ENCODE measurements at regions not wholly inside any gene's neighbourhood (a gene's known extent, or its start where the extent isn't known, plus 50 kb on each side); places are given as distances from the start of the nearest gene placed in this dataset.
"Not testable (repeated sequence)": the region's sequence is repeated elsewhere in the genome, so short reads cannot be mapped to it uniquely, and the experiment has no call there.

DNA sequence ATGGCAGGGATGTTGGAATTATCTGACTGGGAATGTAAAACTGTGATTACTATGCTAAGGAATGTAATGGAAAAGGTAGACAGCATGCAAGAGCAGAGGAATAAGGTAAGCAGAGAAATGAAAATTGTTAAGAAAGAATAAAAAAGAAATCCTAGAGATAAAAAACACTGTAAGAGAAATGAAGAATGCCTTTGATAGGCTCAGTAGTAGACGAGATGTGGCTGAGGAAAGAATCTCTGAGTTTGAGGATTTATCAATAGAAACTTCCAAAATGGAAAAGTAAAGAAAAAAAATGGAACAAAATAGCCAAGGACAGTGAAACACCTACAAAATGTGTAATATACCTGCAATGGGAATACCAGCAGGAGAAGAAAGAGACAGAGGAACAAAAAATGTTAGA, 468.5 kb upstream of the PIK3R1 start:
- H3K4me3 ChIP-seq (ENCODE audit: low read depth in 2 of 2, low read length in 1 of 2), result no peak overlapping the region

DNA sequence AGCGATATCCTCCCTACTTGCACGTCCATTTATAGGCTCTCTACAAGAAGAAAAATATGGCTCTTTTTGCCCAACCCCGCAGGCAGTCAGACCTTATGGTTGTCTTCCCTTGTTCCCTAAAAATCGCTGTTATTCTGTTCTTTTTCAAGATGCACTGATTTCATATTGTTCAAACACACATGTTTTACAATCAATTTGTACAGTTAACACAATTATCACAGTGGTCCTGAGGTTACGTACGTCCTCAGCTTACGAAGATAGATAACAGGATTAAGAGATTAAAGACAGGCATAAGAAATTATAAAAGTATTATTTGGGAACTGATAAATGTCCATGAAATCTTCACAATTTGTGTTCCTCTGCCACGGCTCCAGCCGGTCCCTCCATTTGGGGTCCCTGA, 468.9 kb upstream of the PIK3R1 start:
- CTCF ChIA-PET; H3F3A ChIP-seq (replicated peaks; ENCODE audit: insufficient read depth); H2AFZ ChIP-seq (ENCODE audit: low read depth); H3K9ac ChIP-seq; H3K4me1 ChIP-seq (ENCODE audit: control insufficient read depth in 1 of 2, insufficient read depth in 2 of 2, low read depth in 1 of 2, low read length in 1 of 2); H3K36me3 ChIP-seq (replicated peaks in 1 of 2; ENCODE audit: control insufficient read depth in 1 of 2, insufficient read depth in 2 of 2, low read length in 1 of 2); H3K79me2 ChIP-seq (ENCODE audit: insufficient read depth); H3K27ac ChIP-seq (ENCODE audit: low read depth in 2 of 2, low read length in 1 of 2); H4K20me1 ChIP-seq (ENCODE audit: insufficient read depth); H3K9me2 ChIP-seq; H3K27me3 ChIP-seq (ENCODE audit: insufficient read depth); H3K4me3 ChIP-seq (ENCODE audit: low read depth in 2 of 2, low read length in 1 of 2); DNase-seq; H3K9me3 ChIP-seq; POLR2A ChIA-PET; H3K4me2 ChIP-seq: not testable (repeated sequence)
- WGBS (ENCODE audit: low lambda C conversion rate), result 48% methylated on average over 9 of the region's 9 CpGs

More for the DNA sequence above, 468.5 kb upstream of the PIK3R1 start:
- Histone ChIP-seq H3K27ac (ENCODE audit: low read depth in 2 of 2, low read length in 1 of 2) (no peak overlapping the region), H3K36me3 (replicated peaks in 1 of 2; ENCODE audit: control insufficient read depth in 1 of 2, insufficient read depth in 2 of 2, low read length in 1 of 2) (no peaks in the 10 kb centered on the region), H3K27me3 (ENCODE audit: insufficient read depth) (no peaks in the 10 kb centered on the region), H3F3A (replicated peaks; ENCODE audit: insufficient read depth) (no peaks in the 10 kb centered on the region), H3K9me3 (no peaks in the 10 kb centered on the region), H4K20me1 (ENCODE audit: insufficient read depth) (no peaks in the 10 kb centered on the region), H3K79me2 (ENCODE audit: insufficient read depth) (no peaks in the 10 kb centered on the region), H2AFZ (ENCODE audit: low read depth) (no peak overlapping the region), H3K9me2 (no peaks in the 10 kb centered on the region), H3K4me2 (no peak overlapping the region), H3K9ac (no peak overlapping the region), H3K4me1 (ENCODE audit: control insufficient read depth in 1 of 2, insufficient read depth in 2 of 2, low read depth in 1 of 2, low read length in 1 of 2) (no peaks in the 10 kb centered on the region)
- POLR2A ChIA-PET, result no interaction called here
- CTCF ChIA-PET, result no interaction called here
- TF ChIP-seq FOXM1 (IDR thresholded peaks at IDR 0.05; ENCODE audit: low read depth) (no peak), TCF12 (IDR thresholded peaks at IDR 0.05) (no peak), FOXJ3 (CRISPR knock-in tag; IDR thresholded peaks at IDR 0.05) (no peak), RAD21 (IDR thresholded peaks at IDR 0.05; ENCODE audit: low read length) (no peak), JUND (IDR thresholded peaks at IDR 0.05) (no peak), TEAD4 (IDR thresholded peaks at IDR 0.05; ENCODE audit: borderline replicate concordance, insufficient read depth) (no peak), RXRA (IDR thresholded peaks at IDR 0.05; ENCODE audit: borderline replicate concordance, low read depth) (no peak), CHD2 (IDR thresholded peaks at IDR 0.05; ENCODE audit: low read length, partially characterized antibody) (no peak)
- TF ChIP-seq, protein P1, sequence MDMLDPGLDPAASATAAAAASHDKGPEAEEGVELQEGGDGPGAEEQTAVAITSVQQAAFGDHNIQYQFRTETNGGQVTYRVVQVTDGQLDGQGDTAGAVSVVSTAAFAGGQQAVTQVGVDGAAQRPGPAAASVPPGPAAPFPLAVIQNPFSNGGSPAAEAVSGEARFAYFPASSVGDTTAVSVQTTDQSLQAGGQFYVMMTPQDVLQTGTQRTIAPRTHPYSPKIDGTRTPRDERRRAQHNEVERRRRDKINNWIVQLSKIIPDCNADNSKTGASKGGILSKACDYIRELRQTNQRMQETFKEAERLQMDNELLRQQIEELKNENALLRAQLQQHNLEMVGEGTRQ (IDR thresholded peaks at IDR 0.05; ENCODE audit: borderline replicate concordance, low read depth, low read length), result no peak
- TF ChIP-seq, protein P2, sequence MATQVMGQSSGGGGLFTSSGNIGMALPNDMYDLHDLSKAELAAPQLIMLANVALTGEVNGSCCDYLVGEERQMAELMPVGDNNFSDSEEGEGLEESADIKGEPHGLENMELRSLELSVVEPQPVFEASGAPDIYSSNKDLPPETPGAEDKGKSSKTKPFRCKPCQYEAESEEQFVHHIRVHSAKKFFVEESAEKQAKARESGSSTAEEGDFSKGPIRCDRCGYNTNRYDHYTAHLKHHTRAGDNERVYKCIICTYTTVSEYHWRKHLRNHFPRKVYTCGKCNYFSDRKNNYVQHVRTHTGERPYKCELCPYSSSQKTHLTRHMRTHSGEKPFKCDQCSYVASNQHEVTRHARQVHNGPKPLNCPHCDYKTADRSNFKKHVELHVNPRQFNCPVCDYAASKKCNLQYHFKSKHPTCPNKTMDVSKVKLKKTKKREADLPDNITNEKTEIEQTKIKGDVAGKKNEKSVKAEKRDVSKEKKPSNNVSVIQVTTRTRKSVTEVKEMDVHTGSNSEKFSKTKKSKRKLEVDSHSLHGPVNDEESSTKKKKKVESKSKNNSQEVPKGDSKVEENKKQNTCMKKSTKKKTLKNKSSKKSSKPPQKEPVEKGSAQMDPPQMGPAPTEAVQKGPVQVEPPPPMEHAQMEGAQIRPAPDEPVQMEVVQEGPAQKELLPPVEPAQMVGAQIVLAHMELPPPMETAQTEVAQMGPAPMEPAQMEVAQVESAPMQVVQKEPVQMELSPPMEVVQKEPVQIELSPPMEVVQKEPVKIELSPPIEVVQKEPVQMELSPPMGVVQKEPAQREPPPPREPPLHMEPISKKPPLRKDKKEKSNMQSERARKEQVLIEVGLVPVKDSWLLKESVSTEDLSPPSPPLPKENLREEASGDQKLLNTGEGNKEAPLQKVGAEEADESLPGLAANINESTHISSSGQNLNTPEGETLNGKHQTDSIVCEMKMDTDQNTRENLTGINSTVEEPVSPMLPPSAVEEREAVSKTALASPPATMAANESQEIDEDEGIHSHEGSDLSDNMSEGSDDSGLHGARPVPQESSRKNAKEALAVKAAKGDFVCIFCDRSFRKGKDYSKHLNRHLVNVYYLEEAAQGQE (IDR thresholded peaks at IDR 0.05; ENCODE audit: low read depth, low read length), result no peak
- 23% methylated on average over 1 of the region's 1 CpG for WGBS (ENCODE audit: low lambda C conversion rate)
- no peak for DNase-seq
